Activated CD4-positive, alpha-beta T cell treated with anti-CD3 and anti-CD28 coated beads, Interleukin-2, Interleukin-6, amounts not matched to agents 100 ng/mL and 50 ng/mL, durations not matched to agents 16 hours and 8 hours (primary cell): ENCODE measurements at regions not wholly inside any gene's neighbourhood (a gene's known extent, or its start where the extent isn't known, plus 50 kb on each side); places are given as distances from the start of the nearest gene placed in this dataset.

Experiments
- DNase-seq: peaks from one replicate; pipeline ENCODE4 v3.0.0-alpha.2; 2020

DNA sequence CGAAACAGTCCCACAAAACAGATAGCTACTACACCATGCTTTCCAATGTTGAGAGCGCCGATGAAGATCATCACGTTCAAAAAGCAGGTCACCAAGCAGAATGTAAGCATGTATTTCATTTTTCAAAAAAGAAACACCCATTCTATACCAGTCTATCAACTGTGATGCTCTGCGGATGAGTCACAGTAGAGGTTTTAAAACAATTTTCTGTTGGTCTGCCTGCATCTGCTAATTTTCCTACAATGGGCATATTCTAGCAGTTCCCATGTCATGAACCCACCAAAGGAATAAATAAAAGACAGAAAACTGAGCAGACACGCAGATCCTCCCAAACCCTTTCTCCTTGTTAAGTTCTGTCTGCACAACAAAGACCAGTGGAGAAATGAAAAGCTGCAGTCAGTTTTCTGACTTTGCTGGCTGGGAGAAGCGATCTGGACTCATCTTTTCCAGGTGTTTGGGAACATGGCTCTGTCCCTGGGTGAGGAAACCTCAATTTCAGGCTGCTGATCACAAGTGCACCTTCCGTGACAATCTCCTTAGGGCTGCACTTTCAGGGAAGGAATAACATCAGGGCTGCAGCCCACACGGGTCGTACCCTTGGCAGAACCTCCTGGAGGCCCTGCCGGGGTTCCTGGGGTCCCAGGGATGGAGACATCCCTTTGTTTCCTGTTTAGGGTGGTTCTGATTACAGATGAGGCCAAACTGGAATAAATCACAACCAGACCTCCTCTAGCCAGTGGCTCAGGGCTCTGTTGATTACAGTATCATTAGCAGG is 200.1 kb downstream of the BMP7 start:
- DNase-seq = no peak

DNA sequence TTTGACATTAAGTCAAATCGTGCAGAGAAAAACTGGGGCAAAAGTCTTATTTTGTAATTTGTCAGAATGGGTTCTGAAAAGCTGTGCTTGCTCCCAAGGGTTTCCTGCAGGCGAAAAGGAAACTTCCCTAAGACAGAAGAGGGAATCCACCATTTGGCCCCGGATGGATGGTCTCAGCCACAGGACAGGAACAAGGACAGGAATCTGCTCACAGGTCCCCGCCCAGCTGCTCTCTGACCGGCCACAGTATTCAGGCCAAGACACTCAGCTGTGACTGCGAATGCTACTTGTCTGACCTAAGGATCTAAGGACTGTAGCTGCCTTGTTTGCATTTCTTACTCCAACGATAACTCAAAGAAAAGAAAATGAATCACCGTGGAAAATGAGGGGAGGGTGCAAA is 197.0 kb downstream of the BMP7 start:
- no peak for DNase-seq

DNA sequence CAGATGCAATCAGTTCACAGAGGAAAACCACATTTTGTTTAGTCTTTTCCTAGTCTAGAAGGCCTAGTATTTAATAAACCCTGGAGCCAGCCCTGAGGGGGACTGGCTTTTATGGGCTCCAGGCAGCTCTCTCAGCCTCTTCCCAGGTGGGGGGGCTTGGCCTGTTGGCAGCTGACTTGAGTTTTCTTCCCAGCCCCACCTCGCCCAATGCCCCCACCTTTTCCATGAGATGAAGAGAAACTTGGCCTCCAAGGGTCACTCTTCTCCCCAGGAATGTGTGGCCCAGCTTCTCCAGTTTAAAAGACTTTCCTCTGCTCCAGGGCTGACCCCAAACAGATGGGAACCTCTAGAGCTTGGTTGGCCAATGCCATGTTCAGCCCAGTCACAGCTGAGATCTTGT is 196.1 kb downstream of the BMP7 start:
- DNase-seq = no peak

DNA sequence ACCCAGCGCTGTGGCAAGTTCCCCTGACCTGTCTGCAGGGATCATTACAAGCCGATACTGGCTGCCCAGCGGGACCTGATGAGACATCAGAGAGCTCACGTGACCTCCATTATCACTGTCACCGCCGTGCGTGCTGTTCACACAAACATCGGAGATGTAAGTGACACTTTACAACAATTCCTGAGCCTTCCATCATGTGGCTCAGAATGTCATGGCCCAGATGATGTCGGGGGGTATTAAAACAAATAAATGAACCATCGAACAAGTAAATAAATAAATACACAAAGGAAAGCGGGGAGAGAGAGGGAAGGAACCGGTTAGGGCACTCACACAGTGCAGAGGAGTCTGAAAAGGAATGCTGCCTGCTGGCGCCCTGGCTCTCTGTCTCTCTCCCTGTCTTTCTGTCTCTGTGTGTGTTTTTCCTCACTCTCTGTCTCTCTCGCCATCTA is 195.1 kb downstream of the BMP7 start:
- no peak for DNase-seq

- no peak for DNase-seq
Observed at GRCh38 chr20:57071954-57072583, 194.4 kb downstream of the BMP7 start.

DNA sequence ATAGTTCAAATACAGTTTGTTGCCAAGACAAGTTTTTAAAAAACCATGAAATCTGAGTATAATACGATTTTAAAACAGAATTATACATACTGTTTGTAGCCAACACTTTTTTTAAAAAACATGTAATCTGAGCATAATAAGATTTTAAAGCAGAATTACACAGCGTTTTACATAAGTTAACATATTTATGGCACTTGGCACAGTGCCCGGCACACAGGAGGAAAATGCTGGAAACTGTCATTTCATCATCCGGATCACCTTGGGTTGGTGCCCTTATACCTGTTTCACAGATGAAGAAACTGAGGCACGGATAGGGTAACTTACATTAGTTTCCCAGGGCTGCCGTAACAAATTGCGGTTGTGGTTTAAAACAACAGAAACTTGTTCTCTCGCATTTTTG is 193.0 kb downstream of the BMP7 start:
- DNase-seq = no peak

DNA sequence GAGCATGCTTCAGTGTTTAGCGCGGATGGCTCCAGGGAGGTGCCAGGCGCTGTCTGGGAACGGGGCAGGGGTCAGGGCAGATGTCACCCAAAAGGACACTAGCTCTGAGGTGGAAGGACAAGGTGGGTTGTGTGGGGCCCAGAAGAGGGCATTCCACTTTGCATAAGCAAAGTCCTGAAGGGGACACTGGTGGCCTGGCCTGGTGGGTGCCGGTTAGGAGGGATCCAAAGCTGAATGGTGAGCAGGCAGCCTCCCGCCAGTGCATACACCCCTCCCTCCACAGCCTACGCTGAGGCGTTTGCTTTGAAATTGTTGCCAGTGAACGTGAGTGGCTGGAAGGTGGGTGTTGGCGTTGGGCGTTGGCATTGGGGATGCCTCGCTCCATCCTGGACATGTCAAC is 192.1 kb downstream of the BMP7 start:
- DNase-seq = no peak

- no peak for DNase-seq
Observed at GRCh38 chr20:57075181-57075580, 191.3 kb downstream of the BMP7 start.

GRCh38 chr20:57075603-57076002 is 190.8 kb downstream of the BMP7 start:
- no peak for DNase-seq

- no peak for DNase-seq
Observed at GRCh38 chr20:57076152-57076652, 190.2 kb downstream of the BMP7 start.

- no peak for DNase-seq
Observed at GRCh38 chr20:57076951-57077350, 189.5 kb downstream of the BMP7 start.

- DNase-seq = no peak
Observed at GRCh38 chr20:57078116-57078515, 188.3 kb downstream of the BMP7 start.

DNA sequence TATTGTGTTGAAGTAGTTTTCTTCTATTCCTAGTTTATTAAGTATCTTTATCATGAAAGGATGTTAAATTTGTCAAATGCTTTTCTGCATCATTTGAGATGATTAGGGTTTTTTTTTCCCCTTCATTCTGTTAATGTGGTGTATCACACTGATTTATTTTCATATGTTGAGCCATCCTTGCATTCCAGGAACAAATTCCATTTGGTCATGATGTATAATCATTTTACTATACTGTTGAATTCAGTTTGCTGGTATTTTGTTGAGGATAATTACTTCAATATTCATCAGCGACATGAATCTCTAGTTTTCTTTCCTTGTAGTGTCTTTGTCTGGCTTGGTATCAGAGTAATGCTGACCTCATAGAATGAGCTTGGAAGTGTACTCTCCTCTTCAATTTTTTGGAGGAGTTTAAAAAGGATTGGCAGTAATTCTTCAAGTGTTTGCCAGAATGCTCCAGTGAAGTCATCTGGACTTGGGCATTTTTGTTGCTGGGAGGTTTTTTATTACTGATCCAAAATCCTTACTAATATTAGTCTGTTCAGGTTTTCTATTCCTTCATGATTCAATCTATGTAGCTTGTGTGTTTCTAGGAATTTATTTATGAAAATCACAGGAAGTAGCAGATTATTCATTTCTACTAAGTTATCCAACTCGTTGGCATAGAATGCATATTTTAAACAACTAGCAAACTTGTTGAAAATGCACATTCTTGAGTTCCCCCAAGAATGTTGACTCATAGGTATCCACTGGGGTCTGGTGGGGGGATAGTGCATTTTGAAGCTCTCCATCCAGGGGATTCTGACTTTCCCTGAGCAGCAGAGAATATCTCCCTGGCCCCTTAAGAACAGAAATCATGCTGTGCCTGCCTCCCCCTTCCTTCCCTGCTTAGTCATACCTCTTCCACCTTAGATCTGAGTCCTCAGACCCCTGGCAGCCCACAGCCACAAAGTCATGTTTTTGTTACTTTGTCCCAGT is 187.1 kb downstream of the BMP7 start:
- DNase-seq = no peak

DNA sequence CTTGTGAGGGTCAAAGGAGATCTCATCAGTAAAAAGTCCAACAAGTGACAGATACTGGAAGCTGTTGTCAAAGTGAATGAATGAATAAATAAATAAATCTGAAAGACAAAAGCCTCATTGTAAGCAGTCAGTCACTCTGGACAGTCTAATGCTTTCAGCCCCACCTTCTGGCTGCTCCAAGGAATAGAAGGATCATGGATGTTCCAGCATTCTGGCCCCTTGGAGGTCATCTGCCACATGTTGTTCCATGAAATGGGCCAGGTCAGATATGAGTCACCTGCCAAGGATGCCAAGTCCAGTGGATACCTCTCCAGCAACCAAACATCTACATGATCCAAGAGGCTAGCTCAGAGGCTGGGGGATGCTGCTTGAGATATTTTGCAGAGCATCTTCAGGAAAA is 185.6 kb downstream of the BMP7 start:
- DNase-seq = no peak

GRCh38 chr20:57082357-57082945 is 184.0 kb downstream of the BMP7 start:
- DNase-seq = no peak

- DNase-seq = no peak
Observed at GRCh38 chr20:57083072-57083471, 183.4 kb downstream of the BMP7 start.

DNA sequence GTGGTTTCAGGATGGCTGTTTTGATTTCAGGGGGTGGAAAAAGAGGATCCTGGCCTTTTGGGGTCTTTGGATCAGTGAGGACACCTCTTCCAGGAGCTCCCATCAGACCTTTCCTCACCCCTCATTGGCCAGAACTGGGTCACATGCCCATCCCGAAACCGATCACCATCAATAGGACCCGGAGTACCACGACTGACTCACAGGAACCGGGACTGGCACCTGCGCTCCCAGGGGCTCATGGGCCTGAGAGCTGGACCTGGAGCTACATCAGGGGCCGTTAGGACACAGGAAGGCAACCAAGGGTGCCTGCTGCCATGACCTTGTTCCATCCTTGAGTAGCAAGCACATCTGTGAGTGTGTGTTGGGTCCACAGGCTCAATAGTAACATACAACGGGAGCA is 180.4 kb downstream of the BMP7 start:
- no peak for DNase-seq

GRCh38 chr20:57087102-57087501 is 179.3 kb downstream of the BMP7 start:
- no peak for DNase-seq

DNA sequence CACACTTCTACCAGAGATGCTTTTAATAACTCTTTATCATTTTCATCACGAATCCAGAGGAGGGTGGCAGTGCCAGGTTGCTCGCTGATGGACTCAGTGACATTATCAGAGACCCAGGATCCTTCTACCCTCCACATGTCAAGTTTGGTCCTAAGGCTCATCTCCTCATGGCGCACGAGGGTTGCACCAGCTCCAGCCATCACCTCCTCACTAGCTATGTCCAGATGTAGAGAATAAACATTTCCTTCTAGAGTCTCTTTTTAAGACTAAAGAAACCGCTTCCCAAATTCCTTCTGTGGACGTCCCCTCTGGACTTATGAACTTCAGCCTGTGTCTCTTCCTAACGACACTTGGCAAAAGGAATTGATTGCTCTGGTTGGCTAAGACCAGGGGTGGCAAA is 178.7 kb downstream of the BMP7 start:
- no peak for DNase-seq

DNA sequence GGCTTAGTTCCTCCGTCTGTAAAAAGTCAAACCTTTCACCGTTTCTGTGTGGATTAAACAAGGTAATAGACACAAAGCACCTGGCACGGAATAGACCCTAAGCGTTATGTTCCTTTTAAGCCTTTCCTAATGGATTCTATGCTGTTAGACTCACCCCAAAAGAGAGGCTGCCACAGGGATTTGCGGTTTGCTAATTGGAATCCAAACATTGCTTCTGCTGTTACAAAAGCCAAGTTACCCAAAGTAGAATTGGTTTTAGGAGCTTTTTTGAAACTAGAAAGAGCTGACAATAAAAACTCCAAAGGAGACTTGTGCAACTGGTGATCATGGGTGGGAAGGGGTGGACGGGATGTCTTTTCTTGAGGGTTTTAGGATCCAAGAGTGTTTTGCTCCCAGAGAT is 178.0 kb downstream of the BMP7 start:
- no peak for DNase-seq

DNA sequence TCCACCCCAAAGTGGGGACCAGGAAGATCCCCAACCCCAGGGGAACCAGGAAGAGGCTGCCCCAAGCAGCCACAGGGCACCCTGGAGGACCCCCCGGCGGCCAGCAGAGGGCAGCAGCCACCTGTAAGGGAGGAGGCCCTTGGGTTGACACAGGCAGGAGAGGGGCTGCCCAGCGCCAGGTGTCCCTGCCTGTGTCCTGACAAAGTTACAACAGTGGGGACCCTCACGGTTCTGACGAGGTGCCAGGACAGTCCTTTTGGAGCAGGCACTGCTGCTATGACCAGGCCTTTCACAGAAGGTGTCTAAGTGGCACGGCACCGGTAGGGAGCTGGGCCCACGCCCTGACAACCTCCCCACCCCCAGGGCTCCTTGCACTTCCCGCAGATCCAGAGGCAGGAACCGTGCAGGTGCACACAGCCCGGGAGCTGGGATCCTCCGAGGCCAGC is 176.7 kb downstream of the BMP7 start:
- DNase-seq = peak; percentile 73
